SK-N-SH (cell line): ENCODE measurements at regions not wholly inside any gene's neighbourhood (a gene's known extent, or its start where the extent isn't known, plus 50 kb on each side); places are given as distances from the start of the nearest gene placed in this dataset.

Source experiments
- CTCF ChIA-PET: fragments of 300-600, 350-600 bp; formaldehyde crosslinking; extraction: SDS; loops from one replicate; lab custom pipeline; 2021; lab: Yijun Ruan, JAX
- POLR2A ChIA-PET: fragments of 350-600 bp; sonication (Branson Sonifier 250); formaldehyde crosslinking; extraction: SDS; loops from one replicate; lab custom pipeline; 2020; ENCODE audit warnings: antibody characterized with exemption, inconsistent platforms; lab: Yijun Ruan, JAX
- DNase-seq: peaks from one replicate; pipeline ENCODE4 v3.0.0; 2012
- H2AFZ ChIP-seq: fragments of 200-600 bp; sonication (generic); 2 replicates; pipeline ENCODE4 v1.8.1; 2016; ENCODE audit warnings: antibody characterized with exemption, mild to moderate bottlenecking, low read depth
- H3F3A ChIP-seq: fragments of 200-600 bp; sonication (generic); replicated peaks from 2 replicates; pipeline ENCODE3; 2016; ENCODE audit warnings: antibody characterized with exemption, mild to moderate bottlenecking; ENCODE audit not compliant: insufficient read depth
- H3K27ac ChIP-seq, 2 experiments: fragments of 200-500 bp in 1 of 2; fragments of 200-600 bp in 1 of 2; sonication (Bioruptor generic) in 1 of 2; sonication (generic), shearing (Covaris generic) in 1 of 2; 2 replicates each; pipeline versions ENCODE4 v1.5.1 to v1.6.1; 2014 to 2016; ENCODE audit warnings: low read depth in 2 of 2, inconsistent platforms in 1 of 2, low read length in 1 of 2, mild to moderate bottlenecking in 1 of 2, mixed read lengths in 1 of 2
- H3K27me3 ChIP-seq: fragments of 200-600 bp; sonication (generic), shearing (Covaris generic); 2 replicates; pipeline ENCODE4 v1.6.1; 2016; ENCODE audit warnings: mixed run types; ENCODE audit not compliant: insufficient read depth
- H3K36me3 ChIP-seq, 2 experiments: fragments of 200-500 bp in 1 of 2; fragments of 200-600 bp in 1 of 2; sonication (Bioruptor generic) in 1 of 2; sonication (generic) in 1 of 2; replicated peaks in 1 of 2; 2 replicates each; pipeline versions ENCODE3 to v1.5.1; 2014 to 2016; ENCODE audit warnings: low read length in 1 of 2, mild to moderate bottlenecking in 1 of 2; ENCODE audit not compliant: insufficient read depth in 2 of 2, control insufficient read depth in 1 of 2
- H3K4me1 ChIP-seq, 2 experiments: fragments of 200-500 bp in 1 of 2; fragments of 200-600 bp in 1 of 2; sonication (Bioruptor generic) in 1 of 2; sonication (generic), shearing (Covaris generic) in 1 of 2; 2 replicates each; pipeline versions ENCODE4 v1.5.1 to v1.6.1; 2014 to 2016; ENCODE audit warnings: low read depth in 1 of 2, low read length in 1 of 2, mixed run types in 1 of 2; ENCODE audit not compliant: insufficient read depth in 2 of 2, control insufficient read depth in 1 of 2
- H3K4me2 ChIP-seq: fragments of 200-600 bp; sonication (generic), shearing (Covaris generic); 2 replicates; pipeline ENCODE4 v1.6.1; 2017; ENCODE audit warnings: mixed run types
- H3K4me3 ChIP-seq, 2 experiments: fragments of 200-500 bp in 1 of 2; fragments of 200-600 bp in 1 of 2; sonication (Bioruptor generic) in 1 of 2; sonication (generic), shearing (Covaris generic) in 1 of 2; 2 replicates each; pipeline versions ENCODE4 v1.5.1 to v1.8.1; 2014 to 2016; ENCODE audit warnings: low read depth in 2 of 2, inconsistent platforms in 1 of 2, low read length in 1 of 2, mild to moderate bottlenecking in 1 of 2, mixed read lengths in 1 of 2, moderate library complexity in 1 of 2
- H3K79me2 ChIP-seq: fragments of 200-600 bp; sonication (generic); 2 replicates; pipeline ENCODE4 v1.8.1; 2017; ENCODE audit warnings: mild to moderate bottlenecking; ENCODE audit not compliant: insufficient read depth
- H3K9ac ChIP-seq: fragments of 200-600 bp; sonication (generic); 2 replicates; pipeline ENCODE4 v1.6.1; 2017; ENCODE audit warnings: mixed run types
- H3K9me2 ChIP-seq: fragments of 200-600 bp; sonication (generic); 2 replicates; pipeline ENCODE4 v1.6.1; 2017; ENCODE audit warnings: mixed run types
- H3K9me3 ChIP-seq: fragments of 200-600 bp; sonication (generic); 2 replicates; pipeline ENCODE4 v1.6.1; 2017; ENCODE audit warnings: mixed run types, mild to moderate bottlenecking, moderate library complexity
- H4K20me1 ChIP-seq: fragments of 200-600 bp; sonication (generic); 2 replicates; pipeline ENCODE4 v1.6.1; 2017; ENCODE audit warnings: mild to moderate bottlenecking, mixed run types; ENCODE audit not compliant: insufficient read depth
- CHD2 ChIP-seq: fragments of 150-350 bp; IDR thresholded peaks from 2 replicates; pipeline ENCODE4 v1.6.1; 2018; ENCODE audit warnings: low read length; ENCODE audit not compliant: partially characterized antibody
- ELF1 ChIP-seq: IDR thresholded peaks from 2 replicates; pipeline ENCODE4 v1.4.0; 2012
- FOSL2 ChIP-seq: IDR thresholded peaks from 2 replicates; pipeline ENCODE4 v1.4.0; 2012; ENCODE audit warnings: low read depth, mild to moderate bottlenecking, moderate library complexity, borderline replicate concordance
- FOXJ3 ChIP-seq: sonication (generic); formaldehyde crosslinking; IDR thresholded peaks from 2 replicates; pipeline ENCODE4 v1.5.1; 2020; ENCODE audit warnings: mild to moderate bottlenecking, missing genetic modification reagents
- GABPA ChIP-seq: IDR thresholded peaks from 2 replicates; pipeline ENCODE4 v1.4.0; 2012; ENCODE audit warnings: low read depth, mild to moderate bottlenecking
- MEF2A ChIP-seq: IDR thresholded peaks from 2 replicates; pipeline ENCODE4 v1.4.0; 2012; ENCODE audit warnings: low read depth, borderline replicate concordance
- MXI1 ChIP-seq: IDR thresholded peaks from 2 replicates; pipeline ENCODE4 v1.6.1; 2012; ENCODE audit warnings: mild to moderate bottlenecking, low read depth, low read length, improper control_type of control experiment
- NFIC ChIP-seq: IDR thresholded peaks from 2 replicates; pipeline ENCODE4 v1.4.0; 2012; ENCODE audit warnings: borderline replicate concordance
- NRF1 ChIP-seq: IDR thresholded peaks from 2 replicates; pipeline ENCODE4 v1.6.1; 2012; ENCODE audit warnings: low read depth, mild to moderate bottlenecking, low read length
- POLR2AphosphoS5 ChIP-seq: IDR thresholded peaks from 2 replicates; pipeline ENCODE4 v1.6.1; 2012; ENCODE audit warnings: low read depth, low read length
- RFX5 ChIP-seq: IDR thresholded peaks from 2 replicates; pipeline ENCODE4 v1.6.1; 2012; ENCODE audit warnings: mild to moderate bottlenecking, improper control_type of control experiment, low read length
- RXRA ChIP-seq: IDR thresholded peaks from 2 replicates; pipeline ENCODE4 v1.4.0; 2012; ENCODE audit warnings: low read depth, mild to moderate bottlenecking, borderline replicate concordance
- SIN3A ChIP-seq: IDR thresholded peaks from 2 replicates; pipeline ENCODE4 v1.6.1; 2012; ENCODE audit warnings: low read depth, mild to moderate bottlenecking, low read length, moderate library complexity, borderline replicate concordance
- TAF1 ChIP-seq: IDR thresholded peaks from 2 replicates; pipeline ENCODE4 v1.6.1; 2012; ENCODE audit warnings: low read depth, mild to moderate bottlenecking, low read length, moderate library complexity, borderline replicate concordance
- TEAD4 ChIP-seq: IDR thresholded peaks from 2 replicates; pipeline ENCODE4 v1.4.0; 2012; ENCODE audit warnings: mild to moderate bottlenecking, borderline replicate concordance; ENCODE audit not compliant: insufficient read depth
- WGBS: methylation state at CpG from one replicate; pipeline ENCODE4 v1.1.6; 2017; ENCODE audit warnings: low lambda C conversion rate; 5-methylcytosine and 5-hydroxymethylcytosine counted together
- TF ChIP-seq, protein P1 (sequence below): IDR thresholded peaks from 2 replicates; pipeline ENCODE4 v1.4.0; 2012; ENCODE audit warnings: low read depth
- TF ChIP-seq, protein P2 (sequence below): IDR thresholded peaks from 2 replicates; pipeline ENCODE4 v1.4.0; 2012; ENCODE audit warnings: low read depth, borderline replicate concordance
- TF ChIP-seq, protein P3 (sequence below): fragments of 150-350 bp; IDR thresholded peaks from 2 replicates; pipeline ENCODE4 v1.6.1; 2017; ENCODE audit warnings: antibody characterized with exemption, low read length, low read depth, borderline replicate concordance
- TF ChIP-seq, protein P4 (sequence below): IDR thresholded peaks from 2 replicates; pipeline ENCODE4 v1.6.1; 2012; ENCODE audit warnings: mild to moderate bottlenecking, low read depth, low read length, moderate library complexity
- TF ChIP-seq, protein P5 (sequence below): fragments of 200-600 bp; sonication (generic); IDR thresholded peaks from 2 replicates; pipeline ENCODE4 v1.6.1; 2017; ENCODE audit warnings: antibody characterized with exemption, mild to moderate bottlenecking, moderate library complexity

DNA sequence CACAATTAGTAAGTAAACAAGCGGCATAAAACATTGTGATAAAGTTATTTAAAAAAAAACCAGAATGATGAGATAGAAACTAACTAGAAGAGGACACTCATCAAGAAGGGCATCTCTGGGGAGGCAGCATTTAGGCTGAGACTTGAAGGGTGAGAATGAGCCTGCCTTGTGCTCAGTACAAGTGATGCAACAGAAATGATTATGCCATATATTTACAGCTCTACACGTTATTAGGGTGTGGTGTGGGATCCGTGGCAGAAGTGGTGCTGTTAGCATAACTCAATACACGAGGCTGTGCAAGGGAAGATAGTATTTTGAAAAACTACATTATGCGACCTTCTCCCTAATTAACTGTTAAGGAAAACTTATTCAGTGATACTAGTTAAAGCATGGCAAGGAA lies 178.5 kb upstream of the ATF7IP start:
- Histone ChIP-seq H3F3A (no peaks in the 10 kb centered on the region), H4K20me1 (no peaks in the 10 kb centered on the region), H3K27ac (no peak overlapping the region), H3K4me3 (no peak overlapping the region), H3K4me1 (no peaks in the 10 kb centered on the region), H3K36me3 (no peaks in the 10 kb centered on the region), H3K79me2 (no peaks in the 10 kb centered on the region), H3K9me3 (no peaks in the 10 kb centered on the region), H2AFZ (no peak overlapping the region), H3K27me3 (no peaks in the 10 kb centered on the region), H3K4me2 (no peak overlapping the region), H3K9ac (no peak overlapping the region), H3K9me2 (no peaks in the 10 kb centered on the region)
- no peak for TF ChIP-seq FOXJ3 (CRISPR knock-in tag)
- TF ChIP-seq, protein P1, sequence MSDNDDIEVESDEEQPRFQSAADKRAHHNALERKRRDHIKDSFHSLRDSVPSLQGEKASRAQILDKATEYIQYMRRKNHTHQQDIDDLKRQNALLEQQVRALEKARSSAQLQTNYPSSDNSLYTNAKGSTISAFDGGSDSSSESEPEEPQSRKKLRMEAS: no peak
- no peak for TF ChIP-seq SIN3A
- TF ChIP-seq, protein P2, sequence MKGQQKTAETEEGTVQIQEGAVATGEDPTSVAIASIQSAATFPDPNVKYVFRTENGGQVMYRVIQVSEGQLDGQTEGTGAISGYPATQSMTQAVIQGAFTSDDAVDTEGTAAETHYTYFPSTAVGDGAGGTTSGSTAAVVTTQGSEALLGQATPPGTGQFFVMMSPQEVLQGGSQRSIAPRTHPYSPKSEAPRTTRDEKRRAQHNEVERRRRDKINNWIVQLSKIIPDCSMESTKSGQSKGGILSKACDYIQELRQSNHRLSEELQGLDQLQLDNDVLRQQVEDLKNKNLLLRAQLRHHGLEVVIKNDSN: no peak
- no peak for TF ChIP-seq TEAD4
- TF ChIP-seq MEF2A: no peak
- TF ChIP-seq NFIC: no peak
- no peak for TF ChIP-seq CHD2
- no peak for TF ChIP-seq TAF1
- TF ChIP-seq GABPA: no peak
- TF ChIP-seq RFX5: no peak
- TF ChIP-seq ELF1: no peak
- no peak for TF ChIP-seq MXI1
- TF ChIP-seq, protein P3, sequence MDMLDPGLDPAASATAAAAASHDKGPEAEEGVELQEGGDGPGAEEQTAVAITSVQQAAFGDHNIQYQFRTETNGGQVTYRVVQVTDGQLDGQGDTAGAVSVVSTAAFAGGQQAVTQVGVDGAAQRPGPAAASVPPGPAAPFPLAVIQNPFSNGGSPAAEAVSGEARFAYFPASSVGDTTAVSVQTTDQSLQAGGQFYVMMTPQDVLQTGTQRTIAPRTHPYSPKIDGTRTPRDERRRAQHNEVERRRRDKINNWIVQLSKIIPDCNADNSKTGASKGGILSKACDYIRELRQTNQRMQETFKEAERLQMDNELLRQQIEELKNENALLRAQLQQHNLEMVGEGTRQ: no peak
- no peak for TF ChIP-seq FOSL2
- TF ChIP-seq, protein P4, sequence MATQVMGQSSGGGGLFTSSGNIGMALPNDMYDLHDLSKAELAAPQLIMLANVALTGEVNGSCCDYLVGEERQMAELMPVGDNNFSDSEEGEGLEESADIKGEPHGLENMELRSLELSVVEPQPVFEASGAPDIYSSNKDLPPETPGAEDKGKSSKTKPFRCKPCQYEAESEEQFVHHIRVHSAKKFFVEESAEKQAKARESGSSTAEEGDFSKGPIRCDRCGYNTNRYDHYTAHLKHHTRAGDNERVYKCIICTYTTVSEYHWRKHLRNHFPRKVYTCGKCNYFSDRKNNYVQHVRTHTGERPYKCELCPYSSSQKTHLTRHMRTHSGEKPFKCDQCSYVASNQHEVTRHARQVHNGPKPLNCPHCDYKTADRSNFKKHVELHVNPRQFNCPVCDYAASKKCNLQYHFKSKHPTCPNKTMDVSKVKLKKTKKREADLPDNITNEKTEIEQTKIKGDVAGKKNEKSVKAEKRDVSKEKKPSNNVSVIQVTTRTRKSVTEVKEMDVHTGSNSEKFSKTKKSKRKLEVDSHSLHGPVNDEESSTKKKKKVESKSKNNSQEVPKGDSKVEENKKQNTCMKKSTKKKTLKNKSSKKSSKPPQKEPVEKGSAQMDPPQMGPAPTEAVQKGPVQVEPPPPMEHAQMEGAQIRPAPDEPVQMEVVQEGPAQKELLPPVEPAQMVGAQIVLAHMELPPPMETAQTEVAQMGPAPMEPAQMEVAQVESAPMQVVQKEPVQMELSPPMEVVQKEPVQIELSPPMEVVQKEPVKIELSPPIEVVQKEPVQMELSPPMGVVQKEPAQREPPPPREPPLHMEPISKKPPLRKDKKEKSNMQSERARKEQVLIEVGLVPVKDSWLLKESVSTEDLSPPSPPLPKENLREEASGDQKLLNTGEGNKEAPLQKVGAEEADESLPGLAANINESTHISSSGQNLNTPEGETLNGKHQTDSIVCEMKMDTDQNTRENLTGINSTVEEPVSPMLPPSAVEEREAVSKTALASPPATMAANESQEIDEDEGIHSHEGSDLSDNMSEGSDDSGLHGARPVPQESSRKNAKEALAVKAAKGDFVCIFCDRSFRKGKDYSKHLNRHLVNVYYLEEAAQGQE: no peak
- TF ChIP-seq, protein P5, sequence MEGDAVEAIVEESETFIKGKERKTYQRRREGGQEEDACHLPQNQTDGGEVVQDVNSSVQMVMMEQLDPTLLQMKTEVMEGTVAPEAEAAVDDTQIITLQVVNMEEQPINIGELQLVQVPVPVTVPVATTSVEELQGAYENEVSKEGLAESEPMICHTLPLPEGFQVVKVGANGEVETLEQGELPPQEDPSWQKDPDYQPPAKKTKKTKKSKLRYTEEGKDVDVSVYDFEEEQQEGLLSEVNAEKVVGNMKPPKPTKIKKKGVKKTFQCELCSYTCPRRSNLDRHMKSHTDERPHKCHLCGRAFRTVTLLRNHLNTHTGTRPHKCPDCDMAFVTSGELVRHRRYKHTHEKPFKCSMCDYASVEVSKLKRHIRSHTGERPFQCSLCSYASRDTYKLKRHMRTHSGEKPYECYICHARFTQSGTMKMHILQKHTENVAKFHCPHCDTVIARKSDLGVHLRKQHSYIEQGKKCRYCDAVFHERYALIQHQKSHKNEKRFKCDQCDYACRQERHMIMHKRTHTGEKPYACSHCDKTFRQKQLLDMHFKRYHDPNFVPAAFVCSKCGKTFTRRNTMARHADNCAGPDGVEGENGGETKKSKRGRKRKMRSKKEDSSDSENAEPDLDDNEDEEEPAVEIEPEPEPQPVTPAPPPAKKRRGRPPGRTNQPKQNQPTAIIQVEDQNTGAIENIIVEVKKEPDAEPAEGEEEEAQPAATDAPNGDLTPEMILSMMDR: no peak
- no peak for TF ChIP-seq POLR2AphosphoS5
- TF ChIP-seq NRF1: no peak
- no peak for TF ChIP-seq RXRA
- CTCF ChIA-PET: interaction anchor here (1.0 kb wide), 1 partner anchor 50 kb away, joined by 3 read pairs; no protein-coding TSS in a partner anchor
- DNase-seq: no peak
- 13% methylated on average over 5 of the region's 5 CpGs for WGBS
- POLR2A ChIA-PET: no interaction called here
